ENCODE measurements at regions not wholly inside any gene's neighbourhood (a gene's known extent, or its start where the extent isn't known, plus 50 kb on each side); places are given as distances from the start of the nearest gene placed in this dataset.

DNA sequence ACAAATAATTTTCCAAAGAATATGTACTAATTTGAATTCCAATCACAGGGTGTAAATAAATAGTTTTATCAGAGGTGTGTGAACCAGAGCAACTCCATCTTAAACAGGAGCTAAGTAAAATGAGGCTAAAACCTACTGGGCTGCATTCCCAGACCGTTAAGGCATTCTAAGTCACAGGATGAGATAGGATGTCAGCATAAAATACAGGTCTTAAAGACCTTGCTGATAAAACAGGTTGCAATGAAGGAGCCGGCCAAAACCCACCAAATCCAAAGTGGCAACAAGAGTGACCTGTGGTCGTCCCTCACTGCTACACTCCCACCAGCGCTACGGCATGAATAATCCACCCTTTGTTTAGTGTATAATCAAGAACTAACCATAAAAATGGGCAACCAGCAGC is 291.7 kb upstream of the SEMA3D start:
- FAIRE-seq = no peak

DNA sequence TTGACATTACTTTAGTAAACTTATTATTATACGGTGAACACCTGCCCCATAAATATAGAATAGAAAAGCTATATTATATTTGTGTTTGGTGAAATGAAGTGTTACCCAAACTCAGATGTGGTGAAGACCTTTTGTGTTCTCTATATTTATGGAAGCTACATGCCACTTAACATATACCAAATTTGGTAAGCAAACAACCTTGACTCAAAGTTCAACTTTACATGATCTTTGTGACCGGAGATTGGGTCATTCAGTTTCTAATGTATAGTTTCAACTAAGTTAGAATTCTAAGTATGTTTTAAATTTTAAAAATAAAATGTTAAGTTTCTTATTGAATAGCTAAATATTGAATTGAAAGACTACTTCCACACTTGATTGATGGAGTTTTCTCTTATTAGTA is 288.6 kb upstream of the SEMA3D start:
- no peak for FAIRE-seq

DNA sequence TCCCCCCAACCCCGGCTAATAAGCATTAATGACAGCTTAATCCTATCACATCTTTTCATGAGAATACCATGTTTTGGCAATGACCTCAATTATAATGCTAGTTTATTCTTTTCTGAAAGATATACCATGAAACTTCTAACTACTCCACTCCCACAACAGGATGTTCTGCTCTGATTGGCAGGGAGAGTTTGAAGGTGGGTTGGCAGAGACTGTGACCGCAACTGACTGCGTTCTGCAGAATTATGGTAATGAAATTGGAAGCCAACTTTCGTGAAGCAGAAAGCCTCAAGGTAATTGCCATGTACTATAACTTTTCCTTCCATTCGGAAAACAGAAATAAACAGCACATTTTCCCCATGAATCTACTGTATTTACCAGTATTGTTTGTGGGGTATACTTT is 288.2 kb upstream of the SEMA3D start:
- FAIRE-seq = no peak

DNA sequence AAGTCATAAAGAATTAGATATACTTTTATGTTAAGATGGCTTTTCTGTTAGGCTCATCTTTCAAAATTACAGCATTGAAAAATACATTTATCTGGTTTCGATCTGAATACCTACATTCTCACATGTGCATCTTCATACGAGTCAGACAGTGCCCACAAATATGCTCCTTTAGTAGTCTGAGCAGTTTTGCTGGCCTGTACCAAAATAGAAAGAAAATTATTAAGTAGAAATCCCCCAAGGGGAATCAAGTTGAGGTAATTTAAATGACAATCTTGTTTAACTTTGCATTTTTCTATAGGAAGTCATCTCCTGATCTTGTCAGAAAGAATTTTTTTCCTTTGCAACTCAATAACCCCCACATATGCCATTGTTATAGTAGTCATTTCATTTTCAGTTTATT is 287.4 kb upstream of the SEMA3D start:
- no peak for FAIRE-seq

DNA sequence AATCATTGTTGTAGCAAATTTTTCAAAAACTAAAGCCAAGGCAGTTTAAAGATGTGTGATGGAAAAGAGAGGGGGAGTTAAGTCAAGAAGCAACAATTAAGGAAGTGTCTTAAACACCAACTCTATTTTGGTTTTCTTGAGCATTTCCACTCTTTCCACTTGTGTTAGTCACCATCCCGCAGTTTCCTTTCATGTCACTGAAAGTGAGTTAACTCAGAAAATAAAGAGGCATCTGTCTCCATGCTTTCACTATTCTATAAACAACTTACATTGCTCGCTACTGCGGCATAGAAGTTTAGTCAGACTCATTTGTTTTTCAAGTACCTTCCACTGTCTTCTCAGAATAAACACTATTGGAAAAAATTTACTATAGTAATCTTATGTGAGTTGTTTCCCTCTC is 284.9 kb upstream of the SEMA3D start:
- FAIRE-seq = no peak

DNA sequence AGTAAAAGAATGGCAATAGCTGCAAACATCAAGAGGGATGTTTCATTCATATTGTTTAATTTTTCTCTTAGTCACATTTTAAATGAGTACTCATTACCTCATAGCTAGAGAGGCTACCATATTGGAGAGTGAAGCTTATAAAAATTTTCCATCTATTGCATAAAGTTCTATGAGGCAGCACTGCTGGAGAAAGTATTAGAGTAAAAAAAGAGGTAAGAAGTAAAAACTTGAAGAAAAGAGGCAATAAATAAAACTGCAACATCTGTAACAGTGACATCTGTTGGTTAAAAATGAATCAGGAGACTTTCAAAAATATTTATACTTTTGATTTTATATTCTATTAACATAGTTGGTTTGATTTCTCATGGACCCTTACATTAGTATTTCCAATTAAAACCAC is 284.5 kb upstream of the SEMA3D start:
- no peak for FAIRE-seq

DNA sequence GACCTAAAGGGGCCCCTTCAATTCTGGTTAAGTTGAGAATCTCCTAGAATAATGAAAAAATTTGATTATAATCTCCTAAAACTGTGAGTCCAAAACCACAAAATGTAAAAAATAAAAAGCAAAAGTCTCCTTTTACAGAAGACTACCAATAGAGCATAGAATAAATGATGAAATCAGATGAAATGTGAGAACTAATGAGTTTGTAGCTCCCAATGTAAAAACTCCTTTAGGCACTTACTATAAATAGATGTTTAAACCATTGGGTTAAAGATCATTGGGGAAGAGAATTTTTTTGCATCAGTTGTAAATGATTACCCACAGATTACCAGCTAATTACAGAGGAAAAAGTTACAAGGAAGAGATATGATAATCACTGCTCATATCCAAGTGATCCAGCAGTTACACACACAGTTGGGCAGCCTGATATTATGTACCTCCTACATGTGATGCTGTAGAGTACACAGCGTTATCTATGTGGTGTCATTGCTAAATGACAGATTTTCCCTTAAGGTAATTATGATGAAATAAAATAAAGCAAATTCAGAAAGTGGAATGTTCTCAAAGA is 282.7 kb upstream of the SEMA3D start:
- FAIRE-seq = no peak

DNA sequence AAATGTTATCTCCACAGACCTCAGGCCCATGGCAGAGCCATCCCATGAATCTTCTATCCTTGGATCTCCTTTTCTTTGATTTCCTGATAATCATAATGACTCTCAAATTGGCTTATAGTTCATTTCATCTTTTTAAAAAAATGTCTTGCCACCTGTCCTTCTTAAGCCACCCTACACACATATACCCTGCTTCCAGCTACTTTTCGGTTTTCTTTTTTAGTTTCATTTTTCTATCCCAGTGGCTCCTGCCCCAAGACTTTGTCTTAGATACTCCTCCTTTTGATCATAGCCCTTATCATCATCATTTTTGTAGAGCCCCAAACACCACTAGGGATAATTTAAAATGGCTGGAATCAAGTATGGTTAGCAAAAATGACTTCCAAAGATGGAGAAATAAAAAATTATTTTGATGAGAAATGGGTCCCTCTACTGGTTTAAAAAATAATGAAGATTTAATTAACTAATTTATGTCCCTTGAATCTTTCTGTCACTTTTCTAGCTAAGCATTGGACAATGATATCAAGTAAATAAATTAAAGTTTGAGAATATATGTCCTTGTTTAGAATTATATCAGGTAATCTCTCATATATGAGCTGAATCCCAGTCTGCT is 277.3 kb upstream of the SEMA3D start:
- no peak for FAIRE-seq

DNA sequence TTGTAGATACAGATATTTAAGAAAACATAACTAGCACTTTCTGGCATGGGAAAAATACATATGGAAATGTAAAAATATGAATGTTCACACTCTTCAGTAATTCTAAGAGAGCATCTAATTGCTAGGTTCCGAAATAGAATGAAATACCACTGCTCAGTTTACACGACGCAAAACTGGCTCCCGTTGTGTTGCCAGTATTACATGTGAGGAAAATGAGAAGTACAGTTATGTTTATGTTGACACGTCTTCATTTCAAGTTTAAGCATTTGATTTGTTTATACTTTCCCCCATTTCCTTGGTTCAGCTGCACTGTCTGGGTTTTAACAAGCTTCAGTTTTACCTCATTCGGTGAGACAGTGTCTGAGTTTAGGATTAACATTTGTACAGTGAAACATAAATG is 275.8 kb upstream of the SEMA3D start:
- no peak for FAIRE-seq

DNA sequence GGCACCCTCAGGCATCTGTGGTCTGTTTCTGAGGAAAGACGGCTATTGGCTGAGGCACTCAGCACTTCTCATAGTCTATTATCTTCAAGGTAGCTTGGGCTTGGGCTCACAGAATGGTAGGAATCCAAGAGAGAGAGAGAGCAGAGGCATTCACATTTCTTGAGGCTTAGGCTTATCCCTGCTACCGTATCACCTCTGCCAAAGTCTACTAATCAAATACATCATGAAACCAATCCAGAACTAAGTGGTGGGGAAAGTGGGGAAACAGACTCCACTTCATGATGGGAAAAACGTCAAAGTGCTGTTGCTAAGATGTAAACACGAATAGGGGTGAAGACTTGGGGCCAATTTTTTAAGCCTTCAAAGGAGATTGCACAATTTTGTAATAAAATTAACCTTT is 271.1 kb upstream of the SEMA3D start:
- no peak for FAIRE-seq

DNA sequence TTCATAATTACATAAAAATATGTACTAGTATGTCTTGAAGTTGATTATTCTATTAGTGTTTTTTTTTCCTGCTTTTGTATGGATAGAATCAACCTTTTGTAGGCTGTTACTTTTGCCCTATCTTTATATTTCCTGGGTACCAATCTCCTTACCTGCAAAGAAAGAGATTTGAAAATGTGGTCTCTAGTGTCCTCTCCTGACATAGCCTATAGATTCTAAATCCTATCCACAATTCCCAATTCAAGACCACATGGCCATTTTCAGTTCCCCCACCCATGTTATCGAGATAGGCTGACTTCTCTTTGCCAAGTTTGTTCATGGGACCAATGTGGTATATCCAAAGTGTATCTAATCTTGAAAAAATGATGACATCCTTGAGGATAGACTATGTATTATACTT is 269.4 kb upstream of the SEMA3D start:
- no peak for FAIRE-seq

DNA sequence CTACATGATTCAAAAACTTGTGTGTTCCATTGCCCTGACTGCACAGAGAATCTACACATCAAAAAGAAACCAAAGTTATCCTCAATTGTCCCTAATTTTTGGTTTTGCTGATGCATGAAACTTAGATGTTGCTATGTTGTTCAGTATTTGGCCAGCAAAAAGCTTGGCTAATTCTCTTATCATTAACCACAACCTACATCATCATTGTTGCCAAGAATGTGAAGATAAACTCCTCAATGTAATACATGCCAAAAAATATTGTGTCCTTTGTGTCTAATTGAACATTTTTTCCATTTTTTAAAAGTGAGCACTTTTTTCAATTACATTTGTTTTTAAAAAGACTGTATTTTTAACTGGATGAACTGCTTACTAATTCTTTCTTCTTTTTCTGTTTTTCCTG is 268.0 kb upstream of the SEMA3D start:
- FAIRE-seq = no peak

DNA sequence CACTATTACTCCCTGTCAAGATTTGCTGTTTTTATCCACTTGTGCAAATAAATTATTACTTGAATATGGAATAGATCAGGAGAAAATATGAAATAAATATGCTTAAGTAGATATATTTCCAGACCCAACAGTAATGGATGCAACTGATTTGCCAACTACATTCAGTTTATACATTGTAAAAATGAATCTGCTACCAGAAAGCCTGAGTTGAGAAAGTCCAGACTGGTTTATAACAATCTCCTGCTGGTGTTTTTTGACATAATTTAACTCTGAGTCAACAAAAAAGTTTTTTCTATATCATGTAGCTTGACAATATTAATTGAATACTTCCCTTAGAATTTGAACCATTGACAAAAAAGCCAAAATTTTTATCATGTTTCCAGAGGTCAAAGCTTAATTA is 265.8 kb upstream of the SEMA3D start:
- FAIRE-seq = no peak

DNA sequence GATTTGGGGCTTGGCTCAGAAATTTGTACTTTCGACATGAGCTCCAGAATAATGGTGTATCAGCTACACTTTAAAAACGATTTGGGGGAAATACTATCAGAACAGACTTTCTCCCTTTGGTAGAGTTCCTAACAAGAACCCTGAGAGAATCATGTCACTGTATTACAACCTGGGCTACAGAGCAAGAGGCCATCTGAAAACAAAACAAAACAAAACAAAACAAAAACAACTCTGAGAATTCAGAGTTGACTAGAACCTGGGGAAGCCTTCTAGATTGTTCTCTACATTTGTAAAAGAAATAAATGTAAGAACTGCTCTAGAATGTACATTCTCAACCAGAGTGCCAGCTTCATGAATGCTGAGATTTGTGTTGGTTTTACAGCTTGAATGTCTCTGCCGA is 262.6 kb upstream of the SEMA3D start:
- no peak for FAIRE-seq

DNA sequence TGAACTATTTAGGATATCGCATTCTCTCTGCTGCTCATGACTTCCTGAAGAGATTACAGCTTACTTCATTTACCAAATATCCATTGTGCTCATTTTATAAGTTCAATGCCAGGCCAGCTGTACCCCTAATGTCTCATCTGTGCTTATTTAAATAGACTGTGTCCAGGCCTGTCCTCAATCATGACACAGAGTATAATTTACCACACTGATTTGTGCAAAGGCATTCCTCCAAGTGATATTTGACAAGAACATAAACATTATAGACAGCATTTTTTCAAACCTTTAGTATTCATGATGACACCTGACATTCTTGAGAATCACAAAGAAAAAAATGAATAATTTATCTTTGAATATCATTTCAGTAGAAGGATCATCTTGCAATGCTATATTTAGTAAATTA is 260.1 kb upstream of the SEMA3D start:
- FAIRE-seq = no peak

DNA sequence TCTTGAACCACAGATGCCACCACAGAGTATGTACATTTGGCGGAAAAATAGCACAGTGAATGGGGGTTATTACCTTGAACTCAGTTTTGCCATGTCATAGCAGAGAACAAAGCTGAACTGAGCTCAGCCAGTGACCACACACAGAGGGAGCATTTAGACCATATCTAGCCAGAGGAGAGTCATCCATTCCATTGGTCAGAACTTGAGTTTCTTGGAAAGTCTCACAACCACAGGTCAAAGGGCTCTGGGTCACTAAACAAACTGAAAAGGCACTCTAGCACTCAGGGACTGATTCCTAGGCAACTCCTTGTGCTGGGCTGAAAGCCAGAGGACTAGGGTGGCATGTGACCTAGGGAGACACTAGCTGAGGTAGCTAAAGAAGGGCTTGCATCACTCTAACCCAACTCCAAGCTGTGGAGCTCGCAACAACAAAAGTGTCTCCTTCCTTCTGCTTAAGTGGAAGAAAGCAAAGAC is 239.7 kb upstream of the SEMA3D start:
- FAIRE-seq = no peak

DNA sequence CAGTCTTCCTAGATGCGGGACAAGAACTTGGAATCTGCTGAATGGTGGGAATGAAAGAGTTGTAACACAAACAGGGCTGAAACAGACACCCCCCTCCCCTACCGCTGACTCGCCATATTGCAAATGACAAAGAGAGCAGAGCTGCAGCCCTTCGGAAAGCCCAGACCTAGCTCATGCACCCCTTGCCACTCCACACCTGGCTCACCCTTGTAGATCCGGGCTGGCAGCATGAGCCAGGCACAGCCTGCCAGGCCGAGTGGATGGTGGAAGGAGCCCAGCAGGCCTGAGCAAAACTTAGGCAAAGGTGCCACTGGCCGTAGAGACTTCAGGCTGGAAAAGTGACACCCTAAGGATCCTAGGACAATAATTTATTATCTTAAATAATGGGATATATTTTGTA is 237.4 kb upstream of the SEMA3D start:
- FAIRE-seq = no peak

DNA sequence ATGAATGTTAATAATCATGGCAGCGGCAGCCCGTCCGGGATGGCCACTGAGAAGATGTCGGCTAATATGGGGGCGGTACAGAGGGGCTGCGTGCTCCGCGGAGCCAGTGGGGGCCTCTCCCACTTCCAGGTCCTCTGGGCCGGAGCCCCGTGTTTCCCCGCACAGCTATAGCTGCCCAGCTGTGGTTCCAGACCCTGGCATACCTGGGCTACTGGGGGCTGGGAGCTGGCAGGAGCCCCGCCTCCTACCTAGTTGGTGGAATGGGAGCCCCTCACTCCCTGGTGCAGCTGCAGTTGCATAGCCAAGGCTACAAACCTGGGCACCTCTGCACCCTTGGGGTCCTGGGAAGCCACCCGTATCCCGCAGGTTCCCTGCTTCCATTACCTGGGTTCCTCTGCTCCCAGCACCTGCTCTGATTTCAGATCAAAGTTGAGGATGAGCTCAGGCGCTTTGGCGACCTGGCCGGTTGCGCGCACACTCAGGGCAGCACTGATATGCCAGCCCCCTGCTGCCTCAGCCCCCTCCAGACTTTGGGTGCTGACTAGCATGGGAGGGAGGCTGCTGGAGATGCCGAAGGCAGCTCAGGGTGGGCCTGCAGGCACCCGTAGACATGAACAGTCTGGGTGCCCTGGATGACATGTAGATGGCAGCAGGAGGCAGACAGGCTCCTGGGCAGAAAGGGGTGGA is 236.5 kb upstream of the SEMA3D start:
- no peak for FAIRE-seq

DNA sequence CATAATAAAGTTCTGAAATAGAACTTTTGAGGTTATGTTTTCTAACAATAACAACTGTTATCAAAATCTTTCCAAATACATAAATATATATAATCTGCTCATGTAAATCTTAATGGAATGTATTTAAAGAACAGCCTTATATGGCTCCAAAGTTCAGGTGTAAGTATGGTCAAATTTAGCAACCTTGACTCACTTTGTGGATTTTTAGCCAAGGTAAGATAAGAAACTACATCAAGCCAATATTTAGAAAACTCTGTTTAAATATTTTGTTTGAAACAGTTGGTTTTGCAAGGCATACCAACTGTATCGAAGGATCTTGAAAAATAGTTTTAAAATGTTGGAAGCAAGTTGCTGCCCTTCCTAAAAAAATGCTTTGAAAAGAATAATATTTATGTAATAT is 228.9 kb upstream of the SEMA3D start:
- no peak for FAIRE-seq

DNA sequence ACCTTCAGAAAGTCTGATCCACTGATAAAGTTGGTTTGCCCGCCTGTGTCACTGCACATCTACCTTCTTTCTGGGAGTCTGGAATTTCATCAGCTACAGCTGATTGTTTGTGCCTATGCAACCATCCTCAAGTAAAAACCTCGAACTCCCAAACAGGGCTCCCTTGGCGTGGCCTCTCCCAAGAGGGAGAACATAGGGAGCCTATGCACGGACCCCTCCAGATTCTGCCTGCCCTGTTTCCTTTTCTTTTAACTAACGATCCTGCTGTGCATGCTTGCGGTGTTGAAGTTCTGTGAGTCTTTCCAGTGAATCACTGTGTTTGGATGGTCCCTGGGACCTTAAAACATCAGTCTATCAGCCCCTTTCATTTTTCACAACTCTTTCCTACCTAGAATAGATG is 226.9 kb upstream of the SEMA3D start:
- FAIRE-seq = no peak

DNA sequence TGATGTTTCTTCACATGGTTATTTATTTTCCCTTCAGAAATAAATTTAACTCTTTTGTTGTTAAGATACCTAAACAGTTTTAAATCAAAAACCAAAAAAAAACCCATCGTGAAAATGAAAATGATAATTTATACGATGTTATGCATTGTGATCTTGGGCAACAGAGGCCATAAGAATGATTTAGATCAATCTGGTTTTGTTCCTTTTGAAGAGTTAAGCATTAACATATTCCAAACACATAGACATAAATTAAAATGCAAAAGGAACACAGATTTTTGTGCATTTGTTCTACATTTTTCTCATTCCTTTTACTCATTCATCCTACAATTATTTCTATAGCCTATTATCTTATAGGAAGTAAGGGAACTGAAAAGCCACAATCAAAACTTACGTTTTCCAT is 226.1 kb upstream of the SEMA3D start:
- FAIRE-seq = no peak

DNA sequence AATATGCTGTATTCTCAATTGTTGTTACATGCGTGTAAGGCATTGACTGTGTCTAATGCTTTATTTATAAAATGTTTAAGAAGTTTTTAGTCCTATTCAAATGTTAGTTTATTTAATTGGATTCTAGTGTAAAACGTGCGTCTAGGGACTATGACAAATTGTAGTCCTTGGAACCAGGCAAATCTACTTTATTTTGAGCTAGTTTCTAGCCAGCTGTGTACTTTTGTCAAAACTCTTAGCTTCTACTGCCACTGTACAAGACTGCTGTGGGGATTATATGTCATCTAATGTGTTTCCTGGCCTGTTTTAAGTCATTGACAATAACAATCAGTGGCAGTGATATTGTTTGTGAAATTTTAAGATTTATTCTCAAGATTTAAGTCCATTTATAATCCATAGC is 220.5 kb upstream of the SEMA3D start:
- FAIRE-seq = no peak

DNA sequence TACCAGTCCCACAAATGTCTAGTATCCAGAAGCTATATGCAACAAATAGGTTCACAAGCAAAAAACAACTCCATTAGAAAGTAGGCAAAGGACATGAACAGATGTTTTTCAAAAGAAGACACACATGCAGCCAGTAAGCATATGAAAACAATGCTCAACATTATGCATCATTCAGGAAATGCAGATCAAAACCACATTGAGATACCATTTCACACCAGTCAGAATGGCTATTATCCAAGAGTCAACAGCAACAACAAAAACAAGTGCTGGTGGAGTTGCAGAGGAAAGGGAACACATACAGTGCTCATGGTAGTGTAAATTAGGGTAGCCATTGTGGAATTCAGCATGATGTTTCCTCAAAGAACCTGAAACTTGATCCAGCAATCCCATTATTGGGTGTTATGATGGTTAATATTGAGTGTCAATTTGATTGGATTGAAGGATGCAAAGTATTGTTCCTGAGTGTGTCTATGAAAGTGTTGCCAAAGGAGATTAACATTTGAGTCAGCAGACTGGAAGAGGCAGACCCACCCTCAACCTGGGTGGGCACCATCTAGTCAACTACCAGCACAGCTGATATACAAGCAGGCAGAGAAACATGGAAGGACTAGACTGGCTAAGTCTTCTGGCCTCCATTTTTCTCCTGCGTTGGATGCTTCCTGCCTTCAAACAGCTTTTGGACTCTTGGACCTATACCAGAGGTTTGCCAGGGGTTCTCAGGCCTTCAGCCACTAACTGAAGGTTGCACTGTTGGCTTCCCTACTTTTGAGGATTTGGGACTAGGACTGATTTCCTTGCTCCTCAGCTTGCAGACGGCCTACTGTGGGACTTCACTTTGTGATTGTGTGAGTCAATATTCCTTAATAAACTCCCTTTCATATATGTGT is 218.4 kb upstream of the SEMA3D start:
- no peak for FAIRE-seq

DNA sequence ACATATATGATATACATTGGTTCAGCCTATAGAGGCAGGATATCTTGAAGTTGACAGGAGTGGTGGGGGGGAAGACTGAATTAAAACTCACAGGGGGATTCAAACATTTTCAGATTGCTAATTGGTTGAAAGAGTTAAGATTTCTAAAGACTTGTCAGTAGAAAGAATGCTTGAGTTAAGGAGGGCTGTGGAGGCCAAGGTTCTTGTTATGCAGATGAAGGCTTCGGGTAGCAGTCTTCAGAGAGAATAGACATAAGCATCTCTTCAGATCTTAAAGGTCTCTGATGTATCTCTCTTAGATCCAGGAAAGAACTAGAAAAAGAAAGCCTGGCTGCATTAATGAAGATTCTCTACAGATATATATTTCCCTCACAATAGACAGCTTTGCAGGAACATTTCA is 209.8 kb upstream of the SEMA3D start:
- FAIRE-seq = no peak

Data from colon (tissue), 2 donors.